Stimulated activated memory B cell treated with anti-CD40 and anti-IgM and Interleukin-4, amounts not matched to agents 10 μg/mL and 1 μg/mL and 100 μg/mL, for 72 hours (primary cell): ENCODE measurements at regions not wholly inside any gene's neighbourhood (a gene's known extent, or its start where the extent isn't known, plus 50 kb on each side); places are given as distances from the start of the nearest gene placed in this dataset.
"Not testable (repeated sequence)": the region's sequence is repeated elsewhere in the genome, so short reads cannot be mapped to it uniquely, and the experiment has no call there.

Source experiments
- ATAC-seq: fragments of 150-1000 bp; cut with Tn5 transposase; 2 replicates; pipeline ENCODE4 v1.10.0; 2021
- H3K27ac Mint-ChIP-seq: one replicate; pipeline ENCODE4 v1.8.0; 2022; ENCODE audit warnings: mild to moderate bottlenecking, mixed read lengths
- H3K27me3 Mint-ChIP-seq: one replicate; pipeline ENCODE4 v1.8.0; 2022; ENCODE audit warnings: mixed read lengths
- H3K36me3 Mint-ChIP-seq: one replicate; pipeline ENCODE4 v1.8.0; 2022; ENCODE audit warnings: mixed read lengths
- H3K4me1 Mint-ChIP-seq: one replicate; pipeline ENCODE4 v1.8.0; 2022; ENCODE audit warnings: mixed read lengths
- H3K4me3 Mint-ChIP-seq: one replicate; pipeline ENCODE4 v1.8.0; 2022; ENCODE audit warnings: mild to moderate bottlenecking, moderate library complexity, mixed read lengths
- H3K9me3 Mint-ChIP-seq: one replicate; pipeline ENCODE4 v1.8.0; 2022; ENCODE audit warnings: mixed read lengths

DNA sequence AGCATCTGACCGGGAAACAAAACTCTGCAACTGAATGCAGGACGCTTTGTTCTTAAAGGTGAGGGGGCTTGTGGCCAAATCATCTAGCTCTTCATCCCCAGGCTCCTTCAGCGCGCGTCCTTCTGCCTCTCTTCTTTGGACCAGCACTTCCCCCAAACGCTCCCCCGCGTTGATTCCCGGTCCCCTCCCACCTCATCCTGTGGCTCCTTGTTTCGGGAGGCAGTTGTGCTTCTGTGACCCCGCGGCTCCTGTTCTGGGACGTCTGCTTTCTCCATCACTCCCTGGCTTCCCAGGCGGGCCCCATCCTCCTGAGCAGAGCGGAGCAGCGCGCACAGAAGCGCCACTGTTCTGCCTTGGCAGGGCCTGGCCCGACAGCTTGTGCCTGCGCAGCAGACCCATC lies 109.7 kb upstream of the ZNG1E start:
- H3K27me3 Mint-ChIP-seq, H3K4me3 Mint-ChIP-seq, H3K27ac Mint-ChIP-seq, H3K4me1 Mint-ChIP-seq, ATAC-seq, H3K9me3 Mint-ChIP-seq, H3K36me3 Mint-ChIP-seq: not testable (repeated sequence)

DNA sequence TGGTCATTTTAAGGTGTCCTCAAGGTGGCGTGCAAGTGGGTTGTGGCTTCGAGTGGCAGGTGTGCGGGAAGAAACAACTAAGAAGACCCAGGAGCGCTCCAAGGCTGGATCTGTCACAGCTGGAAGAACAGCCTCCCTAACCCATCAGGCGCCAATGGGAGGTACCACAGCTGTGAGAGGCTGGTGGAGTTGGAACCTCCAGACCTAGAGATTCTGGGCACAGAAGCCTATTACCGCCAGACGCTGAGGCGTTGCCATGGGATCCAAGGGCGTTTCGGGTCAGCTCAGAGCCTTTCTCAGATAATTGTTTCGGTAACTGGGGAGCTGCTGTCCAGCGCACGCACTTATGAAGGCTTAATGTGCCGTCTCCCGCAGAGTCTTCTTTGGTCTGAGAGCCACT lies 156.7 kb upstream of the ZNG1E start:
- not testable (repeated sequence) for ATAC-seq, H3K4me1 Mint-ChIP-seq, H3K4me3 Mint-ChIP-seq, H3K27me3 Mint-ChIP-seq, H3K36me3 Mint-ChIP-seq, H3K9me3 Mint-ChIP-seq, H3K27ac Mint-ChIP-seq

DNA sequence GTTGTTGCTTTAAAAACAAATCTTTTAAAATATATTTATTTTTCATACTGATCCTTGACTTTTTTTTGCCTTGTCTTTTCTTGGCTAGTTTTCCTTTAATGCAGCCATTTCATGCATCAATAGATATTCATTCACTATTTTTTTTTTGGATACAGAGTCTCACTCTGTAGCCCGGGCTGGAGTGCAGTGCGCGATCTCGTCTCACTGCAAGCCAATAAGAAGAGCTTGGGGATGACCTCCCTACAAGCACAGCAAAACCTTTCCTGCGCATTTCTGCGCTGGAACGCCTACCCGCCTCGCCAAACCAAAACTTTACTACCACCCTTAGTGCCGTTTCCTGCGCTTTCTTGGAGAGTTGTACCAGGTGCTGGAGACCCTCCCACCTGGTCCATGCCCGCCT lies 161.3 kb upstream of the ZNG1E start:
- H3K9me3 Mint-ChIP-seq, H3K36me3 Mint-ChIP-seq, H3K27me3 Mint-ChIP-seq, H3K4me3 Mint-ChIP-seq, H3K27ac Mint-ChIP-seq, H3K4me1 Mint-ChIP-seq, ATAC-seq: not testable (repeated sequence)

DNA sequence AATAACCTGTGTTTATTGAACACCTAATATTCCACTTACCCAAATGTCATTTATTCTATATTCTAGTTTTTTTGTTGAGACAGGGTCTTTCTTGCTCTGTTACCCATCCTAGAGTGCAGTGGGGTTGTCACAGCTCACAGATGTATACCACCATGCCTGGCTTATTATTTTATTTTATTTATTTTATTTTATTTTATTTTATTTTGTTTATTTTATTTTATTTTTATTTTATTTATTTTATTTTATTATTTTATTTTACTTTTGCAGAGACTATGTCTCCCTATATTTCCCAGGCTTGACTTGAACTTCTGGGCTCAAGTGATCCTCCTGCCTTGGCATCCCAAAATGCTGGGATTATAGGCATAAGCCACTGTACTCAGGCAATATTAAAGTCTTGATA lies 167.8 kb upstream of the ZNG1E start:
- not testable (repeated sequence) for H3K4me1 Mint-ChIP-seq, ATAC-seq, H3K9me3 Mint-ChIP-seq, H3K4me3 Mint-ChIP-seq, H3K27ac Mint-ChIP-seq, H3K36me3 Mint-ChIP-seq, H3K27me3 Mint-ChIP-seq

DNA sequence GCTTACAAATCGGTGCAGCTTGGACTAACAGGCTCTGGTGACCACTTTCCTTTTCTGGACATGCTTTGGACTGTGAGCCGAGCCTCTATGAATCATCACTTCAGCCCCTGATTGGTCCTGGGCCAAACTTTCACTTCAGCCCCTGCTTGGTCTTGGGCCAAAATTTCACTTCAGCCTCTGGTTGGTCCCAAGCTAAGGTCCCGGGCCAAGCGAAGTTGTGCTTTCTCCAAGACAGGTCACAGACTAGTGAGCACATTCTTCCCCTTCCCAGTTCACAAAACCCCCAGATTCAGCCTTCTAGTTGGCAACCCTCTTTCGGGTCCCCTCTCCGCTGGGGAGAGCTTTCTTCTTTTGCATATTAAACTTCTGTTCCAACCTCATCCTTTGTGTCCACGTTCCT lies 171.0 kb upstream of the ZNG1E start:
- H3K4me1 Mint-ChIP-seq, H3K36me3 Mint-ChIP-seq, H3K9me3 Mint-ChIP-seq, H3K27me3 Mint-ChIP-seq, ATAC-seq, H3K4me3 Mint-ChIP-seq, H3K27ac Mint-ChIP-seq: not testable (repeated sequence)

DNA sequence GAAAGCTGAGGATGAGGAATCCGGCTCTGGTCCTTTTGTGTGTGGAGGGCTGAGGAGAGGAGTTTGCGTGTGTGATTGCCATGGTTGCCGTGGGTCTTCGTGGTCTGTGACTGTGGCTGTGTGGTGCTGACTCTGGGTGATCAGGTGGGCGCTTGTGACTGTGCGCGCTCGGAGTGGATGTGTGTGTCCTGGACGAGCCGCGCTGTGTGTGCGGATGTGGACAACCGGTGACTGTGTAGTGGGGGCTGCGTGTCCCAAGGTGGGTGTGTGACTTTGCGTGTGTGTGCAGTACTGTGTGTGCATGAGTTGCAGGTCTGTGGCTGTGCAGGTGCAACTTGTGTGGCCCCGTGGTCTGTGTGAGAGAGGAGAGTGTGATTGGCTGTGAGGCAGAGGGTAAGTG lies 172.0 kb upstream of the ZNG1E start:
- H3K36me3 Mint-ChIP-seq, H3K4me3 Mint-ChIP-seq, H3K9me3 Mint-ChIP-seq, H3K4me1 Mint-ChIP-seq, ATAC-seq, H3K27me3 Mint-ChIP-seq, H3K27ac Mint-ChIP-seq: not testable (repeated sequence)

DNA sequence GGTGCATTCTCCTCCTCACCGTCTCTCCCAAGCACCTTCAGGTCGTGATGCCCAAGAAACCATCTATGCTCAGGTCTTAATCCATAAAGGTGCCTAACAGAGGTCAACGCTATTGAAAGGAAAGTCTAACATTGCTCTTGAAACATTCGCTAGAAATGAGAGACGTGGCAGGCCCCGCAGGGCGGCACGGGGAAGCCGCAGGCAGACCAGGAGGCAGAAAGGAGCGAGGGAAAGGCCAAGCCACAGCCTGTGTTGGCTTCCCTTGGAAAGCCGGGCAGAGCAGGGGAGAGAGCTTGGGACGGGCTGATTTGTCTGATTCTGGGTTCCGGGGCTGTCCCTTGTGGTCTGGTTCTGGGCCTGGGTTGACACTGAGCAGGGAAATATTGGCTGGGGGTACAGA lies 192.8 kb upstream of the ZNG1E start:
- not testable (repeated sequence) for H3K4me3 Mint-ChIP-seq, H3K27me3 Mint-ChIP-seq, H3K9me3 Mint-ChIP-seq, H3K36me3 Mint-ChIP-seq, H3K4me1 Mint-ChIP-seq, ATAC-seq, H3K27ac Mint-ChIP-seq

DNA sequence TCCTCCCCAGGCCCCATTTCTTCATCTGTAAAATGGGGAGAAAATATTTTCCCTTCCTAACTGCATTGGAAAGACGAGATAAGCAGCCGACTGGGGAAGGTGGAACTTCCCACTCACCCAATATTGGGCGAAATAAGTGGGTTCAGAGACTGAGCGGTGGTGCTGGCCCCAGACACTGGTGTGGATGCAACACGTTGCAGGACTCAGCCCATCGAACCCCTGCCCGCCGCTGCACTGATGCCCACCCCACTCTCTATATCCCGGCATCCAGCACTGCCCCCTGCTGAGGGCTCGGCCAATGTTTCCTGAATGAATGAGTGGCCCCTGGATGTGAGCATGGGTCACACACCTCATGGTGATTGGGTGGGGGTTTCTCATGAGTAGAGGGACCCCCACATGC lies 194.4 kb upstream of the ZNG1E start:
- not testable (repeated sequence) for H3K4me3 Mint-ChIP-seq, H3K27ac Mint-ChIP-seq, H3K4me1 Mint-ChIP-seq, H3K36me3 Mint-ChIP-seq, ATAC-seq, H3K27me3 Mint-ChIP-seq, H3K9me3 Mint-ChIP-seq

DNA sequence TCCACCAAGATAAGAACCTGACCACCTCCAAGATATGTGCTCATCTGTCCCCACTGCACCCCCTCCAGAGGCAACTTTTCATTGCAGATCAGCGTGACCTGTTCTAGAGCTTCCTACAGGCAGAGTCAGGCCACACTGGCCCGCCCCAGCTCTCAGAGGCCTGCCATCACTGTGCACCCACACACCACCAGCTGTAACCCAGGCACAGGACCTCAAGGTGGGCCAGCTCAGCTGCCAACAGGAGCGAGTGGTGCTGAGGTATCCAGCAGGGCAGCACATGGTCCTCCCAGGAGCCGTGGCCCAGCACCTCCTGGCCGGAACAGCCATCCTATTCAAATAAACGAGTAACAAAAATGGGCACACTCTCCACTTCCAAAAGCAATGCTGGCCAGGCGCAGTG lies 189.9 kb upstream of the FOXD4L5 start:
- H3K9me3 Mint-ChIP-seq, H3K36me3 Mint-ChIP-seq, H3K4me3 Mint-ChIP-seq, H3K4me1 Mint-ChIP-seq, ATAC-seq, H3K27ac Mint-ChIP-seq, H3K27me3 Mint-ChIP-seq: not testable (repeated sequence)

DNA sequence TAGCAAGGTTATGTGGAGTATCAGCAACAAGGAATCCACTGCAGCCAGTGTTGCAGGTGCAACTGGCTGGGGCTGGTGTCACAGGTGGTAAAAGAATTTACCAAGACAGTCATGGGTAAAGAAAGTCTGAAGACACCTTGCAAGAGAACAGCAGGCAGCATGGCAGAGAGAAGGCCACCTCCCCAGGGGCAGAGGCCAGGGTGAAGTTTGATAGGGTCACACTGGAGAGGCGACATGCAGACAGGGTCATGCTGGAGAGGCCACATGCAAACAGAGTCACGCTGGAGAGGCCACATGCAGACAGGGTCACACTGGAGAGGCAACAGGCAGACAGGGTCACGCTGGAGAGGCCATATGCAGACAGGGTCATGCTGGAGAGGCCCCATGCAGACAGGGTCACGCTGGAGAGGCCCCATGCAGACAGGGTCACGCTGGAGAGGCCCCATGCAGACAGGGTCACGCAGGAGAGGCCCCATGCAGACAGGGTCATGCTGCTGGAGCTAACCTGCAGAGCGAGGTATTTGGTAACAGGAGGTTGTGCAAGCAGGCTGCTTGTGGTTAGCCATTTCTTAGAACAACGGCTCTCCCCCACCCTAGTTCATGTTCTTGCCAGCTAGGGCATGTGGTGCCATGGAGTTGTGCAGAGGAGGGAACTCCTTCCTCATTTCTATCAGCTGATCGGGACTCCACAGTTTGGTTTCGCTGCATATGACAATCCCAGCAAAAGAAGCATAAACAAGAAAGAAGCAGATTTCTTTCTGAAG lies 188.2 kb upstream of the FOXD4L5 start:
- not testable (repeated sequence) for H3K4me3 Mint-ChIP-seq, H3K4me1 Mint-ChIP-seq, H3K9me3 Mint-ChIP-seq, ATAC-seq, H3K27ac Mint-ChIP-seq, H3K27me3 Mint-ChIP-seq, H3K36me3 Mint-ChIP-seq

DNA sequence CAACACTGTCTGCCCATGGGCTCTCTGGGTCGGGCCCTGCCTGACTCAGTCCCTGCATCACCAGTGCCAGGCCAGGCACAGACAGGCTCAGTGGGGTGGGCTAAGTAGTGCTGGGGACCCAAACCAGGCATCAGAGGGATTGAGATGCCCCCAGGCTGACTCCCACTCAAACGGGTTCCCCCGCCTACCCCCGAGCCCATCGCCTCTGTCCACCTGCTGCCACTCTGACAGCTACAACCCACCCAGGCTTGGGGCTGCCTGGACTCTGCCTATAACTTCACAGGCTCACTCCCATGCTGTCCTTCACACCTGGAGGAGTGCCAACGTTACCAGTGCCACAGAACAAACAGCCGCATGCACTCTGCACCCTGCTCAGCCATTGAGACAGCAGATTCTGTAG lies 186.1 kb upstream of the FOXD4L5 start:
- H3K4me3 Mint-ChIP-seq, H3K27ac Mint-ChIP-seq, H3K27me3 Mint-ChIP-seq, ATAC-seq, H3K36me3 Mint-ChIP-seq, H3K4me1 Mint-ChIP-seq, H3K9me3 Mint-ChIP-seq: not testable (repeated sequence)

DNA sequence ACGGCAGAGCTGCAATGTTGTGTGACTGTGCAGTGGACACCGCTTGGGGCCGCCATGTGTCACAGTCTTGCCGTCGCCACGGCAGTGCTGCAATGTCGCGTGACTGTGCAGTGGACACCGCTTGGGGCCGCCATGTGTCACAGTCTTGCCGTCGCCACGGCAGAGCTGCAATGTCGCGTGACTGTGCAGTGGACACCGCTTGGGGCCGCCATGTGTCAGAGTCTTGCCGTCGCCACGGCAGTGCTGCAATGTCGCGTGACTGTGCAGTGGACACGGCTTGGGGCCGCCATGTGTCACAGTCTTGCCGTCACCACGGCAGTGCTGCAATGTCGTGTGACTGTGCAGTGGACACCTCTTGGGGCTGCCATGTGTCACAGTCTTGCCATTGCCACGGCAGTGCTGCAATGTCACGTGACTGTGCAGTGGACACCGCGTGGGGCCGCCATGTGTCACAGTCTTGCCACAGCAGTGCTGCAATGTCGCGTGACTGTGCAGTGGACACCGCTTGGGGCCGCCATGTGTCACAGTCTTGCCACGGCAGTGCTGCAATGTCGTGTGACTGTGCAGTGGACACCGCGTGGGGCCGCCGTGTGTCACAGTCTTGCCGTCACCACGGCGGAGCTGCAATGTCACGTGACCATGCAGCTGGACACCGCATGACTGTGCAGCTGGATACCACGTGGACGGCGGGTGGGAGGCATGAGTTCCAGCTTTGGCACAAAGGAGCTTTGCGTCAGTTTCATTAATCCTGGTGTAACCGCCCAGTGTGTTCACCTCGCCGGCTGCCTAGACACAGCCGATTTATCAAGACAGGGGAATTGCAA lies 182.1 kb upstream of the FOXD4L5 start:
- not testable (repeated sequence) for ATAC-seq, H3K27me3 Mint-ChIP-seq, H3K36me3 Mint-ChIP-seq, H3K4me3 Mint-ChIP-seq, H3K4me1 Mint-ChIP-seq, H3K27ac Mint-ChIP-seq
- peaks cover 29% of the 10 kb centered on the region for H3K9me3 Mint-ChIP-seq

DNA sequence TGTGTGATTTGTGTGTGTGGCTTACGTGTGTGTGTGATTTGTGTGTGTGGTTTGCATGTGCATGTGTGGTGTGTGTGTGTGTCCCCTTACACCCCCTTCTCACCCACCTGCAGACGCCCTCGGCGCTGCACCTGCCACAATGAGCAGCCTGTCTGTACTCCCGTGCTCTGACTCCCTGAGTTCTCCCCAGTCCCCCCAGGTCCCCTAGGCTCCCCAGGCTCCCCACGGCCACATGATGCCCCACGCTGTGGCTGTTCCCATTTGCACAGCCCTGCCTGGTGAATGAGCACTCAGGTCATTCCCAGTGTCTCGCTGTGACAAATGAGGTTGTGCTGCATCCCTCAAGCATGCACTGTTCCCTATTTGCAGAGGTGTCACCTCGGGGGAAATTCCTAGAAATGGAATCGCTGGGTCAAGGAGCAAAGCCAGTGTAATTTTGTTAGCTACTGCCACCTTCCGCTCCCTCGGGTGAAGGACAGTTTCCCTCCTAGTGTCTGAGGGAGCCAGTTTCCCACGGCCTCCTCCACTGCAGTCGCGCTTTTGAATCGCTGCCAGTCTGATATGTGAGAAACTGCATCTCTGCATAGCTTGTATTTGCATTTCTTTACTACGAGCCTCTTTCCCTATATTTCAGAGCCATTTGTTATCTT lies 180.4 kb upstream of the FOXD4L5 start:
- H3K36me3 Mint-ChIP-seq, H3K27me3 Mint-ChIP-seq, ATAC-seq, H3K4me1 Mint-ChIP-seq, H3K27ac Mint-ChIP-seq, H3K4me3 Mint-ChIP-seq: not testable (repeated sequence)
- H3K9me3 Mint-ChIP-seq = peaks cover 29% of the 10 kb centered on the region

DNA sequence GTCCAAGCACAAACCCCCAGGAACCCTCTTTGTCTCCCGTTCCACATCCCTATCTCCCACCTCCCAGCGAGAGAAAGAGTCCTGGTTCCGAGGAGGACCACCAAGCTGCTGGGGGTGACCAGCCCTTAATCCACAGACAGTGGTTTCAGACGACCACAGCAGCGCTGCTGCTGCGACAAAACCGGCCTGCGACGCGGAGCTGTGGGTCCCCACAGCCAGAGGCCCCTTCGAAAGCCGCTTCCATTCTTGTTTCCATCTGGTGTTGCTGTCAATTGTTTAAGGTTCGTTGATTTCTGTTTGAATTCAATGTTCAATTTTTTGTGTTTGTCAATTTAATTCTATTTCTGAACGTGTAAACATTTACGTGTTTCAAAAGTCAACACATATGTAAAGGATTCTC lies 177.5 kb upstream of the FOXD4L5 start:
- peaks cover 30% of the 10 kb centered on the region for H3K9me3 Mint-ChIP-seq
- H3K4me1 Mint-ChIP-seq, H3K36me3 Mint-ChIP-seq, H3K27ac Mint-ChIP-seq, H3K27me3 Mint-ChIP-seq, ATAC-seq, H3K4me3 Mint-ChIP-seq: not testable (repeated sequence)

DNA sequence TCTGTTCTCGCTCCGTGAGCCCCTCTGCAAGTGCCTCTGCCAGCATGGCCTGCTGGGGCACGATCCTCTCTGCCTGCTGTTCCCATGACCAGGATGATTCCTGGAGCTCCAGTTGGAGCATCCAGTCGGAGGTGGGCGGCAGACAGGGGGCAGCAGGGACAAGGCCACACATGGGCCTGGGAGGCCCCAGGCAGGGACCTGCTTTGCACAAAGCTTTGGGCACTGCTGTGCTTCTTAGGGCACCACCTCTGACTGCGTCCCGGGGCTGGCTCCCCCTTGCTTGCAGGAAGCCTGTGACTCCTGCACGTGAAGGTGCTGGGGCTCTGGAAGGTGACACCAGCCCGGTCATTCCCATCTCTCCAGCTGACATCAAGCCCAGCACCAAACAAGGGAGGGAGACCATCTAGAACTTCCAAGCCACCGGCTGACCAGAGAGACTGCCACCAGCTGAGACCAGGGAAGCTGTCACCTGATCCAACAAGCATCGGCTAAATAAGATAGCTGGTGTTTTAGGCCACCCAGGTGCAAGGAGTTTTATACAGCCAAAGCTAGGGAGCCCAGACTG lies 174.8 kb upstream of the FOXD4L5 start:
- Mint-ChIP-seq H3K9me3 (peaks cover 27% of the 10 kb centered on the region), H3K27me3 (no peaks in the 10 kb centered on the region)
- no peak for ATAC-seq

DNA sequence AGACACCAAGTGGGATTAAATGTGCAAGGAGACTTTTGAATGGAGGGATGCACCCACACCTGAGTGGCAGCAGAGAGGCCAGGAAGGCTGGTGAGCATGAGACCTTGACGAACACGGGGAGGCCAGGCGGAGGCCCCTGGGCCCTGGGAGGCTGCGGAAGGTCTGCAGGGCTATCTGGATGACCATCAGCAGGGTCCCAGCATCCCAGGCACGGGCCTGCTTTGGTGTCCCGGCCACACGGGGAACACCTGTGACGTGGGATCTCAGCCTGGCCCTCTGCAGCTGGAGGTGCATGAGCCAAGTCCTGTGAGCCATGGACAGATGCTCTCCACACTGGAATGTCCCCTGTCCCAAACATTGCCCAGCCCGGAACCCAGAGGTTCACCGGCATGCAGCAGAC lies 174.0 kb upstream of the FOXD4L5 start:
- H3K27ac Mint-ChIP-seq = no peak overlapping the region
- no peaks in the 10 kb centered on the region for H3K27me3 Mint-ChIP-seq
- no peaks in the 10 kb centered on the region for H3K36me3 Mint-ChIP-seq
- H3K9me3 Mint-ChIP-seq = peaks cover 19% of the 10 kb centered on the region
- no peak overlapping the region for H3K4me3 Mint-ChIP-seq
- H3K4me1 Mint-ChIP-seq = no peaks in the 10 kb centered on the region
- ATAC-seq = no peak

More for the DNA sequence above, 174.8 kb upstream of the FOXD4L5 start:
- Mint-ChIP-seq H3K4me1 (no peaks in the 10 kb centered on the region), H3K4me3 (no peak overlapping the region), H3K36me3 (no peaks in the 10 kb centered on the region), H3K27ac (no peak overlapping the region)
